HFFc6 (cell line): ENCODE measurements at regions not wholly inside any gene's neighbourhood (a gene's known extent, or its start where the extent isn't known, plus 50 kb on each side); places are given as distances from the start of the nearest gene placed in this dataset.

ENCODE experiments used
- DNase-seq: peaks from one replicate; pipeline ENCODE4 v3.0.0-alpha.2; 2018
- H3K27ac Mint-ChIP-seq: 2 replicates; pipeline ENCODE4 v1.8.0; 2020; ENCODE audit warnings: mild to moderate bottlenecking, mixed read lengths
- H3K27me3 Mint-ChIP-seq: 2 replicates; pipeline ENCODE4 v1.8.0; 2021; ENCODE audit warnings: mild to moderate bottlenecking, moderate library complexity, mixed read lengths; ENCODE audit not compliant: insufficient read depth
- H3K36me3 Mint-ChIP-seq: 2 replicates; pipeline ENCODE4 v1.8.0; 2021; ENCODE audit warnings: low read depth, mixed read lengths
- H3K4me1 Mint-ChIP-seq: 2 replicates; pipeline ENCODE4 v1.8.0; 2020; ENCODE audit warnings: low read depth, mixed read lengths
- H3K4me3 Mint-ChIP-seq: 2 replicates; pipeline ENCODE4 v1.8.0; 2020; ENCODE audit warnings: mild to moderate bottlenecking, moderate library complexity, mixed read lengths
- H3K9me3 Mint-ChIP-seq: 2 replicates; pipeline ENCODE4 v1.8.0; 2020; ENCODE audit warnings: mild to moderate bottlenecking, mixed read lengths
- CTCF ChIP-seq: fragments of 200-600 bp; sonication (generic); IDR thresholded peaks from 2 replicates; pipeline ENCODE4 v1.5.0; 2021; ENCODE audit warnings: antibody characterized with exemption, mild to moderate bottlenecking

- Mint-ChIP-seq H3K4me3 (peak overlapping the region; percentile 36; the same call in 1 of the 2 replicates), H3K27ac (peak overlapping the region; percentile 60), H3K4me1 (peaks cover 51% of the 10 kb centered on the region), H3K9me3 (peaks cover 13% of the 10 kb centered on the region; the same call in 1 of the 2 replicates), H3K36me3 (peaks cover 16% of the 10 kb centered on the region), H3K27me3 (no peaks in the 10 kb centered on the region; the same call in 1 of the 2 replicates)
- no peak for TF ChIP-seq CTCF
- DNase-seq: peak; percentile 36
Observed at GRCh38 chr7:137135654-137136350, 207.7 kb downstream of the PTN start.

DNA sequence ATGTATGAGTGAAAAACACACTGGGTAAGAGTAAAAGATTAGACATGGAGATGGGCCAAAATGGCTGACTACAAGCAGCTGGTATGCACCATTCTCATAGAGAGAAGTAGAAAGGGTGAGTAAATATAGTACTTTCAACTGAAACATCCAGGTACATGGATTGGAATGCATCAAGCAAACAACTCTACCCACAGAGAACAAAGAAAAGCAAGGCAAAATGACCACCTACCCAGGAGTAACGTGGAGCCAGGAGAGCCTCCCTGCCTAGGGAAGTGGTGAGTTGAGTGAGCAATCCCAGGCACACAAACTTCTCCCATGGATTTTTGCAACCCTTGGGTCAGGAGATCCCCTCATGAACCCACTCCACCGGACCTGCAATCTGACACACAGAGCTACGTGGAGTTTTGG is 212.8 kb downstream of the PTN start:
- H3K4me3 Mint-ChIP-seq: no peak overlapping the region; the same call in 1 of the 2 replicates
- H3K4me1 Mint-ChIP-seq: peaks cover 70% of the 10 kb centered on the region
- H3K36me3 Mint-ChIP-seq: peaks cover 16% of the 10 kb centered on the region
- H3K27me3 Mint-ChIP-seq: no peaks in the 10 kb centered on the region; the same call in 1 of the 2 replicates
- H3K9me3 Mint-ChIP-seq: no peaks in the 10 kb centered on the region
- TF ChIP-seq CTCF: no peak
- H3K27ac Mint-ChIP-seq: peak overlapping the region; percentile 47; the same call in 1 of the 2 replicates
- peak; percentile 25 for DNase-seq

- no peak overlapping the region for H3K4me3 Mint-ChIP-seq
- H3K36me3 Mint-ChIP-seq: peaks cover 10% of the 10 kb centered on the region
- DNase-seq: no peak
- TF ChIP-seq CTCF: no peak
- H3K27ac Mint-ChIP-seq: no peak overlapping the region
- H3K9me3 Mint-ChIP-seq: no peaks in the 10 kb centered on the region
- peaks cover 53% of the 10 kb centered on the region for H3K4me1 Mint-ChIP-seq
- no peaks in the 10 kb centered on the region; the same call in 1 of the 2 replicates for H3K27me3 Mint-ChIP-seq
Observed at GRCh38 chr7:137129025-137129424, 214.5 kb downstream of the PTN start.

DNA sequence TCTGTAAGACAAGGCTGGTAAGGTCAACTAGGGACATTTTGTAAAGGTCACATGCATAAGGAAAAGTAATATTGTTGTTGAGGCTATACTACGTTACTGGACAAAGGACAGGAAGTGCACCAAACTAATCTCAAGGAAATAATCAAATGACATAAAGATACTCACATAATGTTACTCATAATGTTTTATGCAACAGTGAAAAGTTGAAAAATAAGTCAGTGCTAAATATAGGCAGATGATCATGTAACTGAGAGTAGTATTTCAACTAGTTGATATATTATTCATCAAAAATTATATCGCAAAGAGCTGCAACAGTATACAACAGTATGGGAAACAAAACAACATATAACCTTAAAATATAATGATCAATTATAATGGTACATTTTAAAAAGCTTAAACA is 215.7 kb downstream of the PTN start:
- TF ChIP-seq CTCF: no peak
- Mint-ChIP-seq H3K4me3 (no peak overlapping the region), H3K9me3 (no peaks in the 10 kb centered on the region), H3K27ac (no peak overlapping the region), H3K27me3 (no peaks in the 10 kb centered on the region; the same call in 1 of the 2 replicates), H3K36me3 (no peaks in the 10 kb centered on the region), H3K4me1 (peaks cover 44% of the 10 kb centered on the region)
- no peak for DNase-seq

DNA sequence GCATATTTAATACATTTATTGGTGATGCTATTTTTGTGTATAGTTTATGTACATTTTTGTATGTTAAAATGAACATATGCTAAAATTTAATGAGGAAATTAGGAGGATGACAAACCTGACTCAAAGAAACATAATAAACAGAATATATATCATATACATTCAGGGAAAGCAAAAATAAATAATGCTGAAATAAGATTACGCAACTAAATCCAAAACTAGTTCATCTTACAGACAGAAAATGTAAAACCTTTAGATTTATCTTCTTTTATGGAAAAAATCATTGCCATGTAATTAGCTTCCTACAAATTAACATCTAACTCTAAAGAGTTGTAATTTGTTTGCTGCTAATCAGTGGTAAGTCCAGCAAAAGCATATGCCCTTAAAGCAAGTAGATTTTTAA is 216.5 kb downstream of the PTN start:
- DNase-seq: no peak
- no peak overlapping the region for H3K27ac Mint-ChIP-seq

More for the DNA sequence above, 216.5 kb downstream of the PTN start:
- Mint-ChIP-seq H3K36me3 (no peaks in the 10 kb centered on the region), H3K27me3 (no peaks in the 10 kb centered on the region; the same call in 1 of the 2 replicates), H3K4me3 (no peak overlapping the region), H3K4me1 (peaks cover 47% of the 10 kb centered on the region), H3K9me3 (no peaks in the 10 kb centered on the region)
- no peak for TF ChIP-seq CTCF
